Endothelial cell of hepatic sinusoid (primary cell): ENCODE measurements at regions not wholly inside any gene's neighbourhood (a gene's known extent, or its start where the extent isn't known, plus 50 kb on each side); places are given as distances from the start of the nearest gene placed in this dataset.

Experiments
- in situ Hi-C: cut with HindIII; loops from 2 replicates; pipeline ENCODE4 v1.10.0; 2017; ENCODE audit warnings: low sequenced_read_pairs

GRCh38 chrX:16222151-16222550 is 54.9 kb downstream of the MAGEB17 start:
- in situ Hi-C loops: no loop called here

DNA sequence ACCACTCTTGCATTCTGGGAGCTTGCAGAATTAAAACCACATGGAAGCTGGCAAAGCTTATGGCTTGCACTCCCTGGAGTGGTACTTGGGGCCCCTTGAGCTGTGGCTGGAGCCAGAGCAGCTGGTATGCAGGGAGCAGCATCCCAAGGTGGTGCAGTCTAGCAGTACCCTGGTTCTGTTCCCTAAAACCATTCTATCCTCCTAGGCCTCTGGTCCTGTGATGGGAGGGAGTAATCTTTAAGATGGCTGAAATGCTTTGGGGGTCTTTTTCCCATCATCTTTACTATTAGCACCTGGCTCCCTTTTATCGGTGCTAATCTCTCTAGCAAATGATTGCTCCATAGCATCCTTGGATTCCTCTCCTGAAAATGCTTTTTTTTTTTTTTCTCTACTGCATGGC is 56.1 kb downstream of the MAGEB17 start:
- in situ Hi-C loops: no loop called here

DNA sequence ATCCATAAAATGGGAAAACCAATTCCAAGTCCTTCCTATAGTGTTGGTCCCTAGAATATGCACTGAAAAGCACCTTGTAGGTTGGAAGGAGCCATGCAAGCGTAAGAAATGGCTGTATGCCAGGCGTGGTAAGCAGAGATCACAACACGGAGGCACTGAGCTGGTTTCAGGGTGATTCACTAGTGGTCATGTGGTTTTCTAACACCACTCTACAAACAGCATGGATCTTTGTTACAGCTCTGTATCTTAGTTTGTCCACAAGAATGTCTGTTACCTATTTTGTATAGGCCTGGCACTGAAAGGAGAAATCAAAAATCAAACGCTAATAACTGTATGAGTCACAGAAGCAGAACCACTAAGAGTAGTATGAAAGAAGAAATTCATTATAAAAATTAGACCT is 71.9 kb downstream of the MAGEB17 start:
- in situ Hi-C loops: no loop called here

DNA sequence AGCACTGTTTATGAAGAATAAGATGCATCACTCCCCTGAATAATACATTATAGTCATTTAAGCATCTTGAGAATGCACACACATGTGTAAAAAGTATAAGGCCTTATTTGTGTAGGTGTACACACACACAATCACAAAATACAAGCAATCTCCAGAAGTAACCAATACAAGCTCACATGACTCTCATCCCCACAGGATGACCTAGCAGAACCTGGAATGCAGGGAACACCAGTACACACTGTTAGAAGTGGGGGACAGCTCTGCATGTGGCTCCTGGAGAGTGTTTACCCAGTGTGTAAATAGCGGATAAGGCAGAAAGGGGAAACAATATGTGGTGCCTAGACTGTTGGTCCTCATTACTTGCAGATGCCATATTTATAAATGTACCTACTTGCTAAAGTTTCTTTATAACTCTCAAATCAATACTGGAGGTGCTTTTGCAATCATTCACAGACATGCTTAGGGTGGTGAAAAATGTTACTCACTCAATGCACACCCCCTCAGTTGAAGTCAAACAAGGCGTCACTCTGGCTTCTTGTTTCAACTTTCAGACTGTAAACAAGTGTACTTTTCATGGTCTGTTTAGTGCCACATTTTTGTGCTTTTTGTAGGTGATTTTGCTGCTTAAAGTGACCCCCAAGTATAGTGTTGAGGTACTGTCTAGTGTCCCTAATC is 73.1 kb downstream of the MAGEB17 start:
- in situ Hi-C loops: no loop called here

DNA sequence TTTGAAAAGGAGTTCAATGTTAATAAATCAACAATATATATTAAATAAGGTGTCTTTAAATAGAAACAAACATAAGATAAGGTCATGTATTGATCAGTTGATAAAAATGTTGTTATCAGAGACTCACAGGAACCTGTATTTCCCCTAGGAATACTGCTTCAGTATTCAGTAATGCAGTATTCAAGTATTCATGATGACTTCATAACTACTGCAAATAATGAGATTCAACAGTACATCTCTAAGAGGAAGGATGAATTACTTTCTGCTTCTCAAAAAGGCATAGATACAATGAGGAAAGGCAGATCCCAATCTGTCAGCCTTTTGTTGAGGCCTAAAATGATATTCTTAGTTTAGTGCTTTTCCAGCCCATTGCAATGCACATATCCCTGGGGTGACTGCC is 73.7 kb downstream of the MAGEB17 start:
- in situ Hi-C loops: no loop called here

DNA sequence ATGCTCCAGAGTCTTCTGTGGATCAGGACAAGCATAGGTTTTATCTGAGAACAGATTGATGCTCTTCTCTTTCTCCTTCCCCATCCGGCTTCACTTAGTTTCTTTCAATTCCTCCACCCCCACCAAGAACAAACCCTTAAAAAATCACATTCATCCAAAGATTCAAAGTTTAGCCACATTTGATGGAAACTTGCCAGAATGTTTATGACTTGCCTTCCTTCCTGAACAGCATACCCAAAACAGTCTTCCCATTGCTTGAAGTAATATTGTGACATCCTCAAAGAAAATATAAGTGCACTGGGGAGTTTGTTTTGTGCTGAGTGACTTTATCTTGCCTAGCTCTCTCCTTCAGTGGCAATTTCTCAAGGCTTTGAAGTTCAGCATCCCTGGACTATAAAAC is 83.0 kb downstream of the MAGEB17 start:
- in situ Hi-C loops: no loop called here

GRCh38 chrX:16251782-16252181 is 84.5 kb downstream of the MAGEB17 start:
- in situ Hi-C loops: no loop called here

GRCh38 chrX:16258882-16259281 is 91.6 kb downstream of the MAGEB17 start:
- in situ Hi-C loops: no loop called here

GRCh38 chrX:16267431-16267830 is 100.2 kb downstream of the MAGEB17 start:
- in situ Hi-C loops: no loop called here

GRCh38 chrX:16268206-16268605 is 100.9 kb downstream of the MAGEB17 start:
- in situ Hi-C loops: no loop called here

DNA sequence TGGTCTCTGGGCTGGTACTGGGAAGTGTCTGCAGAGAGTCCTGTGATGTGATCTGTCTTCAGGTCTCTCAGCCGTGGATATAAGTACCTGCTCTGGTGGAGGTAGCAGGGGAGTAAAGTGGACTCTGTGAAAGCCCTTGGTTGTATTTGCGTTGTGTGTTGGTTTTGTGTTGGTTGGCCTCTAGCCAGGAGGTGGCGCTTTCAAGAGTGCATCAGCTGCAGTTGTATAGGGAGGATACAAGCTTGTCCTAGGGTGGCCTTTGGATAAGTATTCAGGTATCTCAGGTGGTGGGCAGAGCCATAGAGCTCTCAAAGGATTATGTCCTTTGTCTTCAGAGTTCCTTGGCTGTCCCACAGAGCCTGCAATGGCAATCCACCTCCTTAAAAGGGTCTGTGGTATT is 111.6 kb downstream of the MAGEB17 start:
- in situ Hi-C loops: no loop called here

- in situ Hi-C loops: no loop called here
Observed at GRCh38 chrX:16282209-16282608, 114.9 kb downstream of the MAGEB17 start.

DNA sequence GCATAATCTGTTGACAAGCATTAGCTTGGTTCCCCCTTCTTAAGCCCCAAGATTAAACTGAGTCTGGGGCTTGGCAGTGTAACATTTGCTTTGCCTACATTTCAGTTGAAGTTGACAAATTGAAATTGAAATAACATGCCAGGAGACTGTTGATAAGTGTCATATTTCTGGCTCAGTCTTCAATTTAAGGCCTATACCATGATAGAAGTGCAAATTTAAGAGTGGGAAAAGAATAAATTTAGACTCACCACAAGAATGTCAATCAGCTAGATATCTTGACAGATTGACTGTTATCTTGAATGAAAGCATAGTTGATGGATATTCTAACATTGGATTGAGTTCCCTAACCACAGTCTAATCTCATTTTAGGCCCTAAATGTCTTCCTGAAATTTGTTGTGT is 117.6 kb downstream of the MAGEB17 start:
- in situ Hi-C loops: no loop called here

DNA sequence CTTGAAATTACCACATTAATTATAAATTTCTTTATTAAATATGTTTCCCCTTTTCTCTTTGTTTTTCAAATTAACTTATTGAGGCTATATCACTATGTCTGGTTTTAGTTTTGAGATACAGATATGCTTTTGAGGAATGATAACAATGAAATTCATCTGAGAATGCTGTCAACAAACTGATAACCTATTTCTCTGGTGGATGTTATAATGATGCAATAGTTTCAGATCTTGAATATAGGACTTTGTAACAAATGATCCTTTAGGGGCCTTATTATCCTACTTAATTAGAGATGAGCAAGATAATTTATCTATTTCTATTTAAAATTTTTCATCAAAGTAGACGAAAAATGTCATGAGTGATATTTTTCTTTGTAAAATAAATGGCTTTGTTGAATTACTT is 123.7 kb downstream of the MAGEB17 start:
- in situ Hi-C loops: loop anchor here (5.0 kb wide), 1 partner anchor 79 kb away; no protein-coding TSS in a partner anchor

GRCh38 chrX:16300831-16301230 is 133.6 kb downstream of the MAGEB17 start:
- in situ Hi-C loops: no loop called here

DNA sequence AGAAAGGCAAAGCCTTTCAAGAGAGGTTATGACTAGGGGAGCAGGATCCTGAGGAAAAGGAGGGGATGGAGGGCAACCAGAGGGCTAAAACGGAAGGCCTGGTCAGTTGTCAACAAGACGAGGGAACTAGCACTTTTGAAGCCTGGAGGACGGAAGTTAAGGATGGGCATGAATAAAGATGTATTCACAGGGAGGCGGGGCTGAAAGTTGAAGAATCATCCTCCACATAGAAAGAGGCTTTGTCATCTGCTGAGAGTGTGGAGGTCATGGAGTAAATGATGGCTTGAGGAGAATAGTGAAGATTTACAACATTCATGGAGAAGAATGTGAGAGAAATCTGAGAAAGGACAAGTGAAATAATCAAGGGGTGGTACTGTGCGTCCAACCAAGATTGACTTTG is 137.5 kb downstream of the MAGEB17 start:
- in situ Hi-C loops: no loop called here

GRCh38 chrX:16305187-16305586 is 137.9 kb downstream of the MAGEB17 start:
- in situ Hi-C loops: no loop called here

- in situ Hi-C loops: no loop called here
Observed at GRCh38 chrX:16307950-16308349, 140.7 kb downstream of the MAGEB17 start.

DNA sequence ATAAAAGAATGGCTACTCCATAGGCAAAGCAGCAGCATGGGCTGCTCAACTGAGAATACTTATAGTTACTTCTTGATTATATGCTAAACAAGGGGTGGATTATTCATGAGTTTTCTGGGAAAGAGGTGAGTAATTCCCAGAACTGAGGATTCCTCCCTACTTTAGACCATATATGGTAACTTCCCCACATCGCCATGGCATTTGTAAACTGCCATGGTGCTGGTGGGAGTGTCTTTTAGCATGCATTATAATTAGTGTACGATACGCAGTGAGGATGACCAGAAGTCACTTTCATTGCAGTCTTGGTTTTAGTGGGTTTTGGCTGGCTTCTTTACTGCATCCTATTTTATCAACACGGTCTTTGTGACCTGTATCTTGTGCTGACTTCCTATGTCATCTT is 141.5 kb downstream of the MAGEB17 start:
- in situ Hi-C loops: no loop called here

- in situ Hi-C loops: no loop called here
Observed at GRCh38 chrX:16310326-16310725, 143.0 kb downstream of the MAGEB17 start.

DNA sequence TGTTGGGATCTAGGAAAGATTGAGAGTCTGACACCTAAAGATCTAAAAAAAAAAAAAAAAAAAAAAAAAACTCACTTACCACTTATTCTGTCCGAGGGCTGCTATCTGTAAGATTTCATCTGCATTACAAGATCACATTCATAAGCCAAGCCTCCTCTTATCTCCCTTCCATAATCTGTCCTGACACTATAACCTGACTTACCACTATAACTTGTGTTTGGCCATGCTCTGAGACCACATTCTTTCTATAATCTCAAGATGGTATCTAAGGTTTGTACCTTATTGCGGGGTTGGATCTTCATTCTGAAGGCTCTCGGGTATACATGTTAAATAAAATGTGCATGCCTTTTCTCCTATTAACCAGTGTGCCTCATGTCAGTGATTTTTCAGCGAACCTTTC is 144.4 kb downstream of the MAGEB17 start:
- in situ Hi-C loops: no loop called here

DNA sequence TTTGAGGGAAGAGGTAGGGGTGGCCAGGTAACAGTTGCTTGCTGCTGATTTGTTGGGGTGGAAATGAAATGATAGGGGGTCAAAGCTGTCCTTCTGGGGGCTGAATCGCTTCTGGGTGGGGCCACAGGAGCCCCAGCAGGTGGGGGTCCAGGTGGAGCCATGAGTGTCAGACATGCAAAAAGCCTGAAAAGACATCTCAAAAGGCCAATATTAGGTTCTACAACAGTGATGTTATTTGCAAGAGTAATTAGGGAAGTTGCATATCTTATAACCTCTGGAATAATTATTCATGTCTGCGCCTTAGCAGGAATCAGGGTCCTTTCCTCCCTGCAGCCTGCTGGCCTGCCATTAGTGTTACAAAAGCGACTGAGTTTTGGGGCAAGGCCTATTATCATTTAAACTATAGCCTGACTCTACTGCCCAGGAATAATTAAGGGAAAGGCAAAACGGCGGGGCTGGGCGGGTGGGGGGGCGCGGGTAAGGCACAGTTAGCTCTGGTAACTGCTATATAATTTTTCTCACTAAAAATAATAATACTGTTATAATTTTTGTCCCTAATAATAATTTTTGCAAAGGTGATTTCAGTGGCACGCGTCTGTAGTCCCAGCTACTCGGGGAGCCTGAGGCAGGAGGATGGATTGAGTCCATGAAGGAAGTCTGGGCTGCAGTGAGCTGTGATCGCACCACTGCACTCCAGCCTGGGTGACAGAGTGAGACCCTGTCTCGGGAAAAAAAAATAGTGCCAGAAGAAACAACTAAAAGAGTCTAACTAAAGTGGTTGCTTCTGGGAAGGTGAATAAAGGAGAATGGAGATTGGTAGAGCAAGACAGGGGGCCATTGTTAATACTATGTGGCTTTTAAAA is 145.7 kb downstream of the MAGEB17 start:
- in situ Hi-C loops: no loop called here
